Activated CD4-positive, alpha-beta T cell treated with anti-CD3 and anti-CD28 coated beads for 4 hours (primary cell): ENCODE measurements at regions not wholly inside any gene's neighbourhood (a gene's known extent, or its start where the extent isn't known, plus 50 kb on each side); places are given as distances from the start of the nearest gene placed in this dataset.
"Not testable (repeated sequence)": the region's sequence is repeated elsewhere in the genome, so short reads cannot be mapped to it uniquely, and the experiment has no call there.

Source experiments
- DNase-seq, 2 donors: peaks; one replicate each; pipeline ENCODE4 v3.0.0-alpha.2; 2020

DNA sequence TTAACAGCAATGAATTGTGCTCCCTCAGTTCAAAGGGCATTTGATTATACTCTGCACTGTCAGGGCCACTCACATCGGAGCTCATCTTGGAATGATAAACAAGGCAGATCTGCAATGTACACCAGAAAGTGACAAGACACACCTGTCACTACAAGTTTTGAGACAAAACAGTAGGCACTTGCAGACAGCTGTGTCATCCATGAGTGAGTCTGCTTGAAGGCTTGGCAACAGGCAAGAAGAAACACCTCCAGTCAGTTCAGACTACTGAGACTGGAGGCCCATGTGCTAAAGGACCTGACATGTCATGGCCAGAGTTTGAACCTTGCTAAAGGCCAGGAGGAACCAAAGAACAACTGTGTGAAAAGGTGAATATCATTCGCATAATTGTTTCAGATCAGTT, 354.5 kb downstream of the CEP170 start:
- not testable (repeated sequence) for DNase-seq

GRCh38 chr1:242890192-242890741, 364.8 kb downstream of the CEP170 start:
- no peak for DNase-seq

DNA sequence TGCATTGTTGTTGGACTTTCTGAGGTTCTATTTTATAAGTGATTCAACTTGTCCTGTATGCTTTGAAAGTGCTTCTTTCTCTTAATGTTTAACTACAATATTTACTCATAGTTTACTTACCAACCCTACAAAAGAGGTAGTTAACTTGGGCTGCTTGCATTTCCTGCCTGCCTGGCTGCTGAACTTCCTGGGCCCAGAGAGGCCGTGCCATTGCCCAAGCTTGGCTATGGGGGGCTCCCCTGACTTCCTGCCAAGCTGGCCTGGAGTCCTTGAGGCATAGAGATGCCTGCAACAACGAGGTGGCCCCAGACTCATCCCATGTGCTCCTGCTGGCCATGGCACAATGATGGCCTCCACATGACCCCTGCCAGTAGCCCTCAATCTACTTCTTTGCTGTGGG, 361.6 kb upstream of the PLD5 start:
- DNase-seq = no peak

DNA sequence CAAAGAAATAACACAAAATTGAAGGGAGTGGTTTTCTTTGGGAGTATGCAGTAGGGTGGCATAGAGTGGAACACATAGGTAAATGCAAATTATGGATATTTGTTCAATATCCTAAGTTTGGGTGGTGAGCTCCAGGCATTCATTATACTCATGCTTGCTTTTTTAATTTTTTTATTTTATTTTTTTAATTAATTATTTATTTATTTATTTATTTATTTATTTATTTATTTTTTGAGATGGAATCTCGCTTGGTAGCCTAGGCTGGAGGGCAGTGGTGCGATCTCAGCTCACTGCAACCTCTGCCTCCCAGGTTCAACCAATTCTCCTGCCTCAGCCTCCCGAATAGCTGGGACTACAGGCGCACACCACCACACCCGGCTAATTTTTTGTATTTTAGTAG, 355.5 kb upstream of the PLD5 start:
- DNase-seq = not testable (repeated sequence)

- DNase-seq = no peak
Measured at GRCh38 chr1:242877743-242878142, 353.2 kb upstream of the PLD5 start.

DNA sequence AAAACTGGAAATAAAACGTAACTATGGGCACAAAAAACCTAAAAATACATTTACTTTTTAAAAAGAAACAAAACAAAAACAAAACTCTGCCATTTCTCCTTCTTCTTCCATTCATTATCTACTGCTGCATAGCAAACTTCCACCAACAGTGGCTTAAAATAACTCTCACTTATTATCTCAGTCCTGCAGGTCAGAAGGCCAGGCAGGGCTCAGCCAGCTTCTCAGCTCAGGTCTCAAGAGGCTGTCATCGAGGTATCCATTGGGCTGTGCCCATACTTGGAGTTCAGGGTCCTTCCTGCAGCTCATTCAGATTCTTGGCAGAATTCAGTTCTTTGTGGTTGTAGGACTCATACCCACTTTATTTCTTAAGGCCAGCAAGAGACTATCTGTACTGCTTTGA, 352.7 kb upstream of the PLD5 start:
- no peak for DNase-seq

- no peak for DNase-seq
Measured at GRCh38 chr1:242876030-242876429, 351.5 kb upstream of the PLD5 start.

DNA sequence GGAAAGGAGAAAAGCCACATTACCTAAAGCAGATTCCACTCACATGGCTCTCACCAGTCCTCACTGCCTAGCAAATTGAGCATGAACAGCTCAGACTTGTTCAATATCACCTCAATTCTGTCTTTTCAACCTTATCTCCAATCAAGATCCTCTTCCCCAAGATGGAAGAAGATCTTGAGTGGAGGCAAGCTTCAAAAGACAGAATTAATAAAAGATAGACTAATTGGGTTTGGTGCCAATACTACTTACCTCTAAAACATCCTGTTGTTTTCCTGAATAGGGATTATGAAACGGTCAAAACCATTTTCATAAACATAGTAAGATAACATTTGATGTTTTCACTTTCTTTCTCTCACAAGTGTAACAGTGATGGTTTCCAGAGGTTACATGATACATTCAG, 349.2 kb upstream of the PLD5 start:
- DNase-seq = no peak

DNA sequence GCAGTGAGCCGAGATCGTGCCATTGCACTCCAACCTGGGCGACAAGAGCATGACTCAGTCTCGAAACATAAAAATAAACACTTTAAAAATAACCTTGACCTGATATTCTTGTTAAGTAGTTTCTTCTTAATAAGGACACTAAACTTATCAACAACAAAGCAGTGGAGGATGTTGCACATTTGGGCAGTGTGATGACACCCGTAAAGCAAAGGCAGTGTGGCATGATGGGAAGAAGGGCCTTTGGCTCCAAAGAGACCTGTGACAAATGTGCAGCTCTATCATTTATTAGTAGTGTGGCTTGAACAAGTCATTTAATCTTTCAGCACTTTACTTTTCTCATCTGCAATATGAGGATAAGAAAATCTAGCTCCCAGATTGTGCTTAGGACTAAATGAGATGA, 348.0 kb upstream of the PLD5 start:
- no peak for DNase-seq

DNA sequence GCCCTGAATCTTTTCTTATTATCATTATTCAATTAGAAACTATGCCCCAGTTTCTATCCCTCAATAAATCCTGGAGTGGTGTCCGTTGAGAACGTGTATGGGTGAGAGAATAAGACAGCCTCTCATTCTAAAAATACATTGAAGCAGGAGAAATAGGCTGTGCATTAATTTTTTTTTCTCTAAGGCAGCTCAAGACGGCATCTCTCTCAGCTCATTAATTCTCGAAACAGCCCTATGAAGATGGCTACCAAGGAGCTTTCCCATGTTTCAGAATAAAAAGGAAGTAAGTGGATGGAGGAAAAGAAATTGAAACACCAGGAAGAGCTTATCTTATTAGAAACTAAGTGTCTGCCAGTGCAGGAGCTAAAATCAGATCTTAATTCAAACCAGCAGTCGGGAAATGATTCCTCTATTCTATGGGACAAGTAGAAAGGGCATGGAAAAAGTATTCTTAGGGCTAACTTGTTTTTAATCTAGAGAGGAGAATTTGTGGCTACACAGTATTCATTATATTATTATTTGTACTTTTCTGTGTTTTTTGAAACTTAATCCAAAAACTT, 347.1 kb upstream of the PLD5 start:
- DNase-seq = no peak

DNA sequence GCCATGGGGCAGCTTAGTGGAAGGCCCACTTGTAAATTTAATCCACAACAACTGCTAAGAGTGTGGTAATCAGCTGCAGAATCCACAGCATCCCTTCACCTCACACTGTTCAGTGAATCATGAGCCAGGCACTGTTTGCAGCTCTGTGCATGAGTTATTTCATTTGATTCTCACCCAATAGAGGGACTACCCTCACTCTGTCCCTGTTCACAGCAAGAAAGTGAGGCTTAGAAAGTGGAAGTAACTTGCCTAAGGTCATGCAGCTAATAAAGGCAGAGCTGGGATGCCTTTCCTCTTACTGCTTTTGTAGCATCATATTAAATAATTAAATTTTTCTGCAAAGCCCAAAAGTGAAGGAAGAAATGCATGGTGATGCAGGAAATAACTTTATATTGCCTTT, 346.5 kb upstream of the PLD5 start:
- no peak for DNase-seq

GRCh38 chr1:242856289-242856688, 331.8 kb upstream of the PLD5 start:
- no peak for DNase-seq

DNA sequence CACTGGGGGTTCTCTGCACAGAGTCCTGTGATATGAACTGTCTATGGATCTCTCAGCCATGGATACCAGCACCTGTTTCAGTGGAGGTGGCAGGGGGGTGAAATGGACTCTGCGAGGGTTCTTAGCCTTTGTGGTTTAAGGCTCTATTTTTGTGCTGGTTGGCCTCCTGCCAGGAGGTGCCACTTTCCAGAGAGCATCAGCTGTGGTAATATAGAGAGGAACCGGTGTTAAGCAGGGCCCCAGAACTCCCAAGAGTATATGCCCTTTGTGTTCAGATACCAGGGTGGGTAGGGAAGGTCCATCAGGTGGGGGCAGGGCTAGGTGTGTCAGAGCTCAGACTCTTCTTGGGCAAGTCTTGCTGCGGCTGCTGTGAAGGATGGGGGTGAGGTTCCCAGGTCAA, 330.0 kb upstream of the PLD5 start:
- DNase-seq = no peak

GRCh38 chr1:242847390-242847993, 323.0 kb upstream of the PLD5 start:
- no peak for DNase-seq

DNA sequence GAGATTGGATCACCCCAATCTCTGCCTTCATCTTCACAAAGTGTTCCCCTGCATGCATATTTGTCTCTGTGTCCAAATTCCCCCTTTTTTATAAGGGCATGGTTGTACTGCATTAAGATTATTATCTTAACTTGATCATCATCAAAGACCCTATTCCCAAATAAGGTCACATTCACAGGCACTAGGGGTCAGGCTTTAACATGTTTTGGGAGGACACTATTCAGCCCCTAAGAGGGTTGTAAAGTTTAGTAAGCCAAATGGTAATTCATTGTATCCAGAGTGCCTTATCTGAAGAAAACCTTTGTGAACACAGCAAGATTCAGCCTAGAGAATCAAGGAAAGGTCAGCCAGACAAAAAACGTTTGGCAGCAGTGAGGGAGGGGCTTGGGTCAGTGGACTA, 317.6 kb upstream of the PLD5 start:
- no peak for DNase-seq

- no peak for DNase-seq
Measured at GRCh38 chr1:242839101-242839500, 314.6 kb upstream of the PLD5 start.

GRCh38 chr1:242836423-242836822, 311.9 kb upstream of the PLD5 start:
- DNase-seq = no peak

- DNase-seq = no peak
Measured at GRCh38 chr1:242828828-242829227, 304.3 kb upstream of the PLD5 start.

GRCh38 chr1:242828199-242828598, 303.7 kb upstream of the PLD5 start:
- no peak for DNase-seq

DNA sequence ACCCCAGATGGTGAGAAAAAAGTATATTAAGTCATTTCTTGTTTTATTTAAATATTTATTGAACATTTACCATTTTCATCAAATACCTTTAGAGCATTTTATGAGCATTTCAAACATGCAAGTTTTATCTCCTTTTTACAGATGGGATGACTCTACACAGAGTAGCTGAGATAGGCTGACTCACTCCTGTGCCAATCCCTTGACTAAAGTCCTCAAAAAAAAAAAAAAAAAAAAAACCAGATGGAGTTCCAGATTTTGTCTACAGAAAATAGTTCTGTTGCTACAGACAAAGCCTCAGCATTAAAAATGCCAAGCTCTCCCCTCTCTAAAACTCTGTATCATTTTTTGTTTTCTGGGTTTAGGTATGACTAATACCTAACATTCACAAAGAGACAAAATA, 303.0 kb upstream of the PLD5 start:
- no peak for DNase-seq

GRCh38 chr1:242826701-242827336, 302.3 kb upstream of the PLD5 start:
- no peak for DNase-seq

DNA sequence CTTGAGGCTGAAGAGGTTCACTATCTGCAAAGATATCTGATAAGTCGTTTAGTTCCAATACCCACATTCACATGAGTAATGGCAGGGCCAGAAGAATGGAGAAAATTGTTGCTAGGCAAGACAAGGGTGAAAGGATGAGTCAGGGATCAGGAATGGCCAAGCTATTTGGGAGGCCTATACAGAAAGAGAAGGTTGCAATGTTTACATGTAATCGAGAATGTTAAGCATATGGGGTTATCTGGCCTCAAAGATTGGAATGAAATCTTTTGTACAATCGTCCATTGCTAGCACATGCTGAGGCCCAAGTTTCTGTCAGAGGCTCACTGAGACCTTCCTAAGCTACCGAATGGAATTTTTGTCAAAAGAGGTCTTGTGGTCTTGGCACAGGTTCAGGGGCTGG, 299.9 kb upstream of the PLD5 start:
- no peak for DNase-seq

DNA sequence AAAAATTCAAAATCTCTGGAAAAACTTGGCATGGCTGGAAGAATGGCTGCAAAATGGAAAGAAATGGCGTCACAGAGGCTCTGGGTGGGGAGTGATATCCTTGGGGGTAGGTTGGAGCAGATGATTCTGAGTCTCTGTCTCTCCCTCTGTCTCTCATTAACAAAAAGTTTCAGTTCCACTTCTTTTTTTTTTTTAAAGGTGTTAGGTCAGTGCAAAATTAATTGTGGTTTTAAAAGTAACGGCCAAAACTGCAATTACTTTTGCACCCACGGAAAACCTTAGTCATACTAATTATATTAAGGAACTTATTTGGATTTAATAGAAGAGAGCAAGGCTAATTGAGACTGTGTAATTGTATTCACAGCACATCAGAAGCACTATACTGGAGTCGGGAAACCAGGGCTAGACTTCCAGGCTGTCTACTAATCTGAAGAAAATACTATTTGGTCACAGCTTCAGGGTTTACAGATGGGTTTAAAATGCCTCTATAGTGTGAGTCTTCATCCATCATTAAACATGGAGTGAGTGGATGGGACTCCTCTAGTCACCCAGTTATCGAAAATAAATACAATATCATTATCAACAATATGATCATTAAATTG, 289.1 kb upstream of the PLD5 start:
- no peak for DNase-seq
